ENCODE measurements at regions not wholly inside any gene's neighbourhood (a gene's known extent, or its start where the extent isn't known, plus 50 kb on each side); places are given as distances from the start of the nearest gene placed in this dataset.

- in situ Hi-C loops (cut with MboI; ENCODE audit: low sequenced_read_pairs): no loop called here
These were observed 101.8 kb upstream of the PREP start for GRCh38 chr6:105504706-105505105.

GRCh38 chr6:105503641-105504040, 100.8 kb upstream of the PREP start:
- in situ Hi-C loops (cut with MboI; ENCODE audit: low sequenced_read_pairs): no loop called here

GRCh38 chr6:105501826-105502344, 99.0 kb upstream of the PREP start:
- in situ Hi-C loops (cut with MboI; ENCODE audit: low sequenced_read_pairs): no loop called here

GRCh38 chr6:105501246-105501645, 98.4 kb upstream of the PREP start:
- in situ Hi-C loops (cut with MboI; ENCODE audit: low sequenced_read_pairs): no loop called here

- in situ Hi-C loops (cut with MboI; ENCODE audit: low sequenced_read_pairs): no loop called here
These were observed 97.8 kb upstream of the PREP start for GRCh38 chr6:105500693-105501092.

- in situ Hi-C loops (cut with MboI; ENCODE audit: low sequenced_read_pairs): loop anchor here (25.0 kb wide), 1 partner anchor 587 kb away; the partner anchor contains the start of gene PRDM1
These were observed 97.0 kb upstream of the PREP start for GRCh38 chr6:105499931-105500330.

GRCh38 chr6:105499136-105499870, 96.4 kb upstream of the PREP start:
- in situ Hi-C loops (cut with MboI; ENCODE audit: low sequenced_read_pairs): loop anchor here (25.0 kb wide), 1 partner anchor 588 kb away; the partner anchor contains the start of gene PRDM1

GRCh38 chr6:105497549-105497948, 94.7 kb upstream of the PREP start:
- in situ Hi-C loops (cut with MboI; ENCODE audit: low sequenced_read_pairs): loop anchor here (25.0 kb wide), 1 partner anchor 590 kb away; the partner anchor contains the start of gene PRDM1

GRCh38 chr6:105495515-105495914, 92.6 kb upstream of the PREP start:
- in situ Hi-C loops (cut with MboI; ENCODE audit: low sequenced_read_pairs): loop anchor here (25.0 kb wide), 1 partner anchor 592 kb away; the partner anchor contains the start of gene PRDM1

- in situ Hi-C loops (cut with MboI; ENCODE audit: low sequenced_read_pairs): loop anchor here (25.0 kb wide), 1 partner anchor 593 kb away; the partner anchor contains the start of gene PRDM1
These were observed 91.8 kb upstream of the PREP start for GRCh38 chr6:105494688-105495087.

- in situ Hi-C loops (cut with MboI; ENCODE audit: low sequenced_read_pairs): loop anchor here (25.0 kb wide), 1 partner anchor 594 kb away; the partner anchor contains the start of gene PRDM1
These were observed 90.9 kb upstream of the PREP start for GRCh38 chr6:105493736-105494135.

- in situ Hi-C loops (cut with MboI; ENCODE audit: low sequenced_read_pairs): loop anchor here (25.0 kb wide), 1 partner anchor 594 kb away; the partner anchor contains the start of gene PRDM1
These were observed 90.1 kb upstream of the PREP start for GRCh38 chr6:105492706-105493673.

- in situ Hi-C loops (cut with MboI; ENCODE audit: low sequenced_read_pairs): loop anchor here (25.0 kb wide), 1 partner anchor 598 kb away; the partner anchor contains the start of gene PRDM1
These were observed 86.3 kb upstream of the PREP start for GRCh38 chr6:105489216-105489530.

- in situ Hi-C loops (cut with MboI; ENCODE audit: low sequenced_read_pairs): loop anchor here (25.0 kb wide), 1 partner anchor 599 kb away; the partner anchor contains the start of gene PRDM1
These were observed 85.8 kb upstream of the PREP start for GRCh38 chr6:105488516-105489215.

GRCh38 chr6:105487040-105487790, 84.3 kb upstream of the PREP start:
- in situ Hi-C loops (cut with MboI; ENCODE audit: low sequenced_read_pairs): loop anchor here (25.0 kb wide), 1 partner anchor 600 kb away; the partner anchor contains the start of gene PRDM1

- in situ Hi-C loops (cut with MboI; ENCODE audit: low sequenced_read_pairs): loop anchor here (25.0 kb wide), 1 partner anchor 602 kb away; the partner anchor contains the start of gene PRDM1
These were observed 82.6 kb upstream of the PREP start for GRCh38 chr6:105485456-105485855.

GRCh38 chr6:105484238-105485161, 81.6 kb upstream of the PREP start:
- in situ Hi-C loops (cut with MboI; ENCODE audit: low sequenced_read_pairs): loop anchor here (25.0 kb wide), 1 partner anchor 603 kb away; the partner anchor contains the start of gene PRDM1

GRCh38 chr6:105483492-105483891, 80.6 kb upstream of the PREP start:
- in situ Hi-C loops (cut with MboI; ENCODE audit: low sequenced_read_pairs): loop anchor here (25.0 kb wide), 1 partner anchor 604 kb away; the partner anchor contains the start of gene PRDM1
